ENCODE measurements at regions not wholly inside any gene's neighbourhood (a gene's known extent, or its start where the extent isn't known, plus 50 kb on each side); places are given as distances from the start of the nearest gene placed in this dataset.
"Not testable (repeated sequence)": the region's sequence is repeated elsewhere in the genome, so short reads cannot be mapped to it uniquely, and the experiment has no call there.

DNA sequence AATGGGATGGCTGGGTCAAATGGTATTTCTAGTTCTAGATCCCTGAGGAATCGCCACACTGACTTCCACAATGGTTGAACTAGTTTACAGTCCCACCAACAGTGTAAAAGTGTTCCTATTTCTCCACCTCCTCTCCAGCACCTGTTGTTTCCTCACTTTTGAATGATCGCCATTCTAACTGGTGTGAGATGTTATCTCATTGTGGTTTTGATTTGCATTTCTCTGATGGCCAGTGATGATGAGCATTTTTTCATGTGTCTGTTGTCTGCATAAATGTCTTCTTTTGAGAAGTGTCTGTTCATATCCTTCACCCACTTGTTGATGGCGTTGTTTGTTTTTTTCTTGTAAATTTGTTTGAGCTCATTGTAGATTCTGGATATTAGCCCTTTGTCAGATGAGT is 272.9 kb upstream of the GRAMD2B start:
- CTCF ChIA-PET; DNase-seq (ENCODE audit: low read depth, low spot score); H2AFZ ChIP-seq (ENCODE audit: control insufficient read depth, low read depth, low read length); H3K4me1 ChIP-seq (ENCODE audit: control insufficient read depth, insufficient read depth, low read length); H3K27me3 ChIP-seq (replicated peaks in 1 of 2; ENCODE audit: control insufficient read depth in 2 of 2, insufficient read depth in 2 of 2, low read length in 1 of 2); H3K9ac ChIP-seq (ENCODE audit: control insufficient read depth, insufficient read depth, low read length); H3K9me3 ChIP-seq (replicated peaks; ENCODE audit: control insufficient read depth, insufficient read depth, low read length); intact Hi-C loops (cut with micrococcal nuclease; ENCODE audit: unreplicated experiment); ATAC-seq; H3K27ac ChIP-seq (ENCODE audit: control insufficient read depth, insufficient read depth); RAD21 ChIA-PET (ENCODE audit: unreplicated experiment); BruUV-seq (replicated peaks); FAIRE-seq; in situ Hi-C loops (cut with MboI); SMC1A ChIA-PET (ENCODE audit: uncharacterized antibody, unreplicated experiment); H3K4me2 ChIP-seq (ENCODE audit: control insufficient read depth, insufficient read depth); H3K36me3 ChIP-seq (ENCODE audit: control insufficient read depth in 2 of 2, insufficient read depth in 2 of 2, low read length in 1 of 2); H4K20me1 ChIP-seq (ENCODE audit: control insufficient read depth, insufficient read depth); POLR2A ChIA-PET; H3K79me2 ChIP-seq (ENCODE audit: control insufficient read depth, insufficient read depth, low read length); H3K4me3 ChIP-seq: not testable (repeated sequence)
- WGBS (ENCODE audit: insufficient coverage, insufficient replicate concordance, low lambda C conversion rate, missing lambda C conversion rate): 58% methylated on average over 2 of the region's 3 CpGs

DNA sequence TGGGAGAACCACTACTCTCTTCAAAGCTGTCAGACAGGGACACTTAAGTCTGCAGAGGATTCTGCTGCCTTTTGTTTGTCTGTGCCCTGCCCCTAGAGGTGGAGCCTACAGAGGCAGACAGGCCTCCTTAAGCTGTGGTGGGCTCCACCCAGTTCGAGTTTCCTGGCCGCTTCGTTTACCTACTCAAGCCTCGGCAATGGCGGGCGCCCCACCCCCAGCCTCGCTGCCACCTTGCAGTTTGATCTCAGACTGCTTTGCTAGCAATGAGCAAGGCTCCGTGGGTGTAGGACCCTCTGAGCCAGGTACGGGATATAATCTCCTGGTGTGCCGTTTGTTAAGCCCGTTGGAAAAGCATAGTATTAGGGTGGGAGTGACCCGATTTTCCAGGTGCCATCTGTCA is 267.9 kb upstream of the GRAMD2B start:
- H2AFZ ChIP-seq (ENCODE audit: control insufficient read depth, low read depth, low read length); H3K27me3 ChIP-seq (replicated peaks in 1 of 2; ENCODE audit: control insufficient read depth in 2 of 2, insufficient read depth in 2 of 2, low read length in 1 of 2); BruUV-seq (replicated peaks); RAD21 ChIA-PET (ENCODE audit: unreplicated experiment); ATAC-seq; SMC1A ChIA-PET (ENCODE audit: uncharacterized antibody, unreplicated experiment); POLR2A ChIA-PET; H3K4me3 ChIP-seq; H3K4me1 ChIP-seq (ENCODE audit: control insufficient read depth, insufficient read depth, low read length); H3K9me3 ChIP-seq (replicated peaks; ENCODE audit: control insufficient read depth, insufficient read depth, low read length); H3K27ac ChIP-seq (ENCODE audit: control insufficient read depth, insufficient read depth); H3K4me2 ChIP-seq (ENCODE audit: control insufficient read depth, insufficient read depth); in situ Hi-C loops (cut with MboI); H3K9ac ChIP-seq (ENCODE audit: control insufficient read depth, insufficient read depth, low read length); H3K36me3 ChIP-seq (ENCODE audit: control insufficient read depth in 2 of 2, insufficient read depth in 2 of 2, low read length in 1 of 2); DNase-seq (ENCODE audit: low read depth, low spot score); H4K20me1 ChIP-seq (ENCODE audit: control insufficient read depth, insufficient read depth); FAIRE-seq; CTCF ChIA-PET; H3K79me2 ChIP-seq (ENCODE audit: control insufficient read depth, insufficient read depth, low read length); intact Hi-C loops (cut with micrococcal nuclease; ENCODE audit: unreplicated experiment): not testable (repeated sequence)
- 33% methylated on average over 12 of the region's 12 CpGs for WGBS (ENCODE audit: insufficient coverage, insufficient replicate concordance, low lambda C conversion rate, missing lambda C conversion rate)

DNA sequence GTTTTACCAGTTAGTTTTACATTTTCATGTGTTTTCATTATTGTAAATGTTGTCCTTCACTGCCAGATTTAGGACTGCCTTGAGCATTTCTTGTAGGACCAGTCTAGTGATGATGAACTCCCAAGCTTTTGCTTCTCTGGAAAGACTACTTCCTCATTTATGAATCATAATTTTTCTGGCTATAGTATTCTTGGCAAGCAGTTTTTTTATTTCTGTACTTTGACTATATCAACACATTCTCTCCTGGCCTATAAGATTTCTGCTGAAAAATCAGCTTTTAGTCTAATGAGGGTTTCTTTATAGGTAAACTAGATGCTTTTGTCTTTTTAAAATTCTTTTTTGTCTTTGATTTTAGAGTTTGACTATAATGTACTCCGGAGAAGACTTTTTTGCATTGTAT is 256.8 kb upstream of the GRAMD2B start:
- 35% methylated on average over 1 of the region's 1 CpG for WGBS (ENCODE audit: insufficient coverage, insufficient replicate concordance, low lambda C conversion rate, missing lambda C conversion rate)
- Histone ChIP-seq H2AFZ (ENCODE audit: control insufficient read depth, low read depth, low read length) (no peak overlapping the region), H3K36me3 (ENCODE audit: control insufficient read depth in 2 of 2, insufficient read depth in 2 of 2, low read length in 1 of 2) (no peaks in the 10 kb centered on the region), H3K9ac (ENCODE audit: control insufficient read depth, insufficient read depth, low read length) (no peak overlapping the region), H3K4me3 (no peak overlapping the region), H3K27me3 (replicated peaks in 1 of 2; ENCODE audit: control insufficient read depth in 2 of 2, insufficient read depth in 2 of 2, low read length in 1 of 2) (no peaks in the 10 kb centered on the region), H4K20me1 (ENCODE audit: control insufficient read depth, insufficient read depth) (no peaks in the 10 kb centered on the region), H3K4me2 (ENCODE audit: control insufficient read depth, insufficient read depth) (no peak overlapping the region), H3K79me2 (ENCODE audit: control insufficient read depth, insufficient read depth, low read length) (no peaks in the 10 kb centered on the region), H3K27ac (ENCODE audit: control insufficient read depth, insufficient read depth) (no peak overlapping the region), H3K9me3 (replicated peaks; ENCODE audit: control insufficient read depth, insufficient read depth, low read length) (no peaks in the 10 kb centered on the region; the same call in 2 of the 3 replicates), H3K4me1 (ENCODE audit: control insufficient read depth, insufficient read depth, low read length) (no peaks in the 10 kb centered on the region)
- ATAC-seq: no peak
- ChIA-PET CTCF (no interaction called here), SMC1A (ENCODE audit: uncharacterized antibody, unreplicated experiment) (no interaction called here), RAD21 (ENCODE audit: unreplicated experiment) (no interaction called here), POLR2A (no interaction called here)
- no TSS peak for BruUV-seq (replicated peaks)
- DNase-seq (ENCODE audit: low read depth, low spot score): no peak
- intact Hi-C loops (cut with micrococcal nuclease; ENCODE audit: unreplicated experiment): no loop called here
- no peak for FAIRE-seq
- in situ Hi-C loops (cut with MboI): no loop called here
- TF ChIP-seq, protein P1, sequence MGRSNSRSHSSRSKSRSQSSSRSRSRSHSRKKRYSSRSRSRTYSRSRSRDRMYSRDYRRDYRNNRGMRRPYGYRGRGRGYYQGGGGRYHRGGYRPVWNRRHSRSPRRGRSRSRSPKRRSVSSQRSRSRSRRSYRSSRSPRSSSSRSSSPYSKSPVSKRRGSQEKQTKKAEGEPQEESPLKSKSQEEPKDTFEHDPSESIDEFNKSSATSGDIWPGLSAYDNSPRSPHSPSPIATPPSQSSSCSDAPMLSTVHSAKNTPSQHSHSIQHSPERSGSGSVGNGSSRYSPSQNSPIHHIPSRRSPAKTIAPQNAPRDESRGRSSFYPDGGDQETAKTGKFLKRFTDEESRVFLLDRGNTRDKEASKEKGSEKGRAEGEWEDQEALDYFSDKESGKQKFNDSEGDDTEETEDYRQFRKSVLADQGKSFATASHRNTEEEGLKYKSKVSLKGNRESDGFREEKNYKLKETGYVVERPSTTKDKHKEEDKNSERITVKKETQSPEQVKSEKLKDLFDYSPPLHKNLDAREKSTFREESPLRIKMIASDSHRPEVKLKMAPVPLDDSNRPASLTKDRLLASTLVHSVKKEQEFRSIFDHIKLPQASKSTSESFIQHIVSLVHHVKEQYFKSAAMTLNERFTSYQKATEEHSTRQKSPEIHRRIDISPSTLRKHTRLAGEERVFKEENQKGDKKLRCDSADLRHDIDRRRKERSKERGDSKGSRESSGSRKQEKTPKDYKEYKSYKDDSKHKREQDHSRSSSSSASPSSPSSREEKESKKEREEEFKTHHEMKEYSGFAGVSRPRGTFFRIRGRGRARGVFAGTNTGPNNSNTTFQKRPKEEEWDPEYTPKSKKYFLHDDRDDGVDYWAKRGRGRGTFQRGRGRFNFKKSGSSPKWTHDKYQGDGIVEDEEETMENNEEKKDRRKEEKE (IDR thresholded peaks at IDR 0.05): no peak
- TF ChIP-seq, protein P2, sequence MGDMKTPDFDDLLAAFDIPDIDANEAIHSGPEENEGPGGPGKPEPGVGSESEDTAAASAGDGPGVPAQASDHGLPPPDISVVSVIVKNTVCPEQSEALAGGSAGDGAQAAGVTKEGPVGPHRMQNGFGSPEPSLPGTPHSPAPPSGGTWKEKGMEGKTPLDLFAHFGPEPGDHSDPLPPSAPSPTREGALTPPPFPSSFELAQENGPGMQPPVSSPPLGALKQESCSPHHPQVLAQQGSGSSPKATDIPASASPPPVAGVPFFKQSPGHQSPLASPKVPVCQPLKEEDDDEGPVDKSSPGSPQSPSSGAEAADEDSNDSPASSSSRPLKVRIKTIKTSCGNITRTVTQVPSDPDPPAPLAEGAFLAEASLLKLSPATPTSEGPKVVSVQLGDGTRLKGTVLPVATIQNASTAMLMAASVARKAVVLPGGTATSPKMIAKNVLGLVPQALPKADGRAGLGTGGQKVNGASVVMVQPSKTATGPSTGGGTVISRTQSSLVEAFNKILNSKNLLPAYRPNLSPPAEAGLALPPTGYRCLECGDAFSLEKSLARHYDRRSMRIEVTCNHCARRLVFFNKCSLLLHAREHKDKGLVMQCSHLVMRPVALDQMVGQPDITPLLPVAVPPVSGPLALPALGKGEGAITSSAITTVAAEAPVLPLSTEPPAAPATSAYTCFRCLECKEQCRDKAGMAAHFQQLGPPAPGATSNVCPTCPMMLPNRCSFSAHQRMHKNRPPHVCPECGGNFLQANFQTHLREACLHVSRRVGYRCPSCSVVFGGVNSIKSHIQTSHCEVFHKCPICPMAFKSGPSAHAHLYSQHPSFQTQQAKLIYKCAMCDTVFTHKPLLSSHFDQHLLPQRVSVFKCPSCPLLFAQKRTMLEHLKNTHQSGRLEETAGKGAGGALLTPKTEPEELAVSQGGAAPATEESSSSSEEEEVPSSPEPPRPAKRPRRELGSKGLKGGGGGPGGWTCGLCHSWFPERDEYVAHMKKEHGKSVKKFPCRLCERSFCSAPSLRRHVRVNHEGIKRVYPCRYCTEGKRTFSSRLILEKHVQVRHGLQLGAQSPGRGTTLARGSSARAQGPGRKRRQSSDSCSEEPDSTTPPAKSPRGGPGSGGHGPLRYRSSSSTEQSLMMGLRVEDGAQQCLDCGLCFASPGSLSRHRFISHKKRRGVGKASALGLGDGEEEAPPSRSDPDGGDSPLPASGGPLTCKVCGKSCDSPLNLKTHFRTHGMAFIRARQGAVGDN (IDR thresholded peaks at IDR 0.05): no peak
- TF ChIP-seq ESRRA (IDR thresholded peaks at IDR 0.05; ENCODE audit: low read length) (no peak), ZNF207 (IDR thresholded peaks at IDR 0.05; ENCODE audit: borderline replicate concordance) (no peak)

Measured in GM12878 (cell line).